Activated naive CD4-positive, alpha-beta T cell treated with Interleukin-2 at 50 U/mL for 16 hours (primary cell): ENCODE measurements at regions not wholly inside any gene's neighbourhood (a gene's known extent, or its start where the extent isn't known, plus 50 kb on each side); places are given as distances from the start of the nearest gene placed in this dataset.

Experiments used
- DNase-seq: peaks from one replicate; pipeline ENCODE4 v3.0.0-alpha.2; 2020

- DNase-seq, result no peak
Observed at GRCh38 chr14:58785701-58786100, 147.9 kb downstream of the DACT1 start.

- DNase-seq, result no peak
Observed at GRCh38 chr14:58787592-58787991, 149.8 kb downstream of the DACT1 start.

GRCh38 chr14:58788655-58789503, 151.1 kb downstream of the DACT1 start:
- DNase-seq, result no peak

- DNase-seq, result no peak
Observed at GRCh38 chr14:58789736-58790135, 152.0 kb downstream of the DACT1 start.

- no peak for DNase-seq
Observed at GRCh38 chr14:58792416-58792815, 154.7 kb downstream of the DACT1 start.

- DNase-seq, result no peak
Observed at GRCh38 chr14:58793131-58793740, 155.5 kb downstream of the DACT1 start.

GRCh38 chr14:58794993-58795762, 157.4 kb downstream of the DACT1 start:
- no peak for DNase-seq

- DNase-seq, result no peak
Observed at GRCh38 chr14:58796242-58797009, 158.7 kb downstream of the DACT1 start.

- no peak for DNase-seq
Observed at GRCh38 chr14:58797010-58797429, 159.3 kb downstream of the DACT1 start.

- DNase-seq, result no peak
Observed at GRCh38 chr14:58798173-58798572, 160.4 kb downstream of the DACT1 start.

- no peak for DNase-seq
Observed at GRCh38 chr14:58801086-58801485, 163.3 kb downstream of the DACT1 start.

GRCh38 chr14:58805057-58805456, 167.3 kb downstream of the DACT1 start:
- no peak for DNase-seq

GRCh38 chr14:58805605-58806409, 168.0 kb downstream of the DACT1 start:
- DNase-seq, result no peak

- no peak for DNase-seq
Observed at GRCh38 chr14:58807191-58807590, 169.4 kb downstream of the DACT1 start.

- no peak for DNase-seq
Observed at GRCh38 chr14:58808828-58809227, 171.1 kb downstream of the DACT1 start.

- DNase-seq, result no peak
Observed at GRCh38 chr14:58809520-58809919, 171.8 kb downstream of the DACT1 start.

GRCh38 chr14:58812050-58812910, 174.5 kb downstream of the DACT1 start:
- DNase-seq, result no peak

- DNase-seq, result no peak
Observed at GRCh38 chr14:58813745-58814144, 176.0 kb downstream of the DACT1 start.

- no peak for DNase-seq
Observed at GRCh38 chr14:58814466-58814865, 176.7 kb downstream of the DACT1 start.

GRCh38 chr14:58815161-58815701, 177.5 kb downstream of the DACT1 start:
- no peak for DNase-seq

- no peak for DNase-seq
Observed at GRCh38 chr14:58815794-58816193, 178.0 kb downstream of the DACT1 start.
